GM19455 (cell line): ENCODE measurements at regions not wholly inside any gene's neighbourhood (a gene's known extent, or its start where the extent isn't known, plus 50 kb on each side); places are given as distances from the start of the nearest gene placed in this dataset.
A peak's percentile ranks its signal among the peaks of the same experiment; 100 is the strongest.

Experiments
- ATAC-seq: cut with Tn5 transposase; IDR thresholded peaks from one replicate; pipeline ENCODE4 v1.9.1; 2021; ENCODE audit not compliant: unreplicated experiment

DNA sequence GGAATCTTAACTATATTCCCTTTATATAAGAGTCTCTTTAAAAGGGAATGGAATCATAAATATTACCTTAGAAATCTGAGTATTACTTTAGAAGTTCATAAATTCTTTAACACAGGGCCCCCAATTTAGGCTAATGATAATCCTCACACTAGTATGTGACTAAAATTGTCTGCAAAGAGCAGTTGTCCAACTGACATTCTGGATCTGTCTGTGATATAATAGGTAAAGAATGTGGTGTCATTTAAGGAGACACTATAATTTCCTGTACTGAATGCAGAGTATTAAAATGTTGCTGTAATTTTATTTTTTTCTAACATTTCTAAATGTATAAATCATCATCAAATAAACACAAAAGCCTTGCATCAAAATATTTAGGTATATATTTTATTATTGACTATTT is 128.5 kb upstream of the DST start:
- no peak for ATAC-seq

DNA sequence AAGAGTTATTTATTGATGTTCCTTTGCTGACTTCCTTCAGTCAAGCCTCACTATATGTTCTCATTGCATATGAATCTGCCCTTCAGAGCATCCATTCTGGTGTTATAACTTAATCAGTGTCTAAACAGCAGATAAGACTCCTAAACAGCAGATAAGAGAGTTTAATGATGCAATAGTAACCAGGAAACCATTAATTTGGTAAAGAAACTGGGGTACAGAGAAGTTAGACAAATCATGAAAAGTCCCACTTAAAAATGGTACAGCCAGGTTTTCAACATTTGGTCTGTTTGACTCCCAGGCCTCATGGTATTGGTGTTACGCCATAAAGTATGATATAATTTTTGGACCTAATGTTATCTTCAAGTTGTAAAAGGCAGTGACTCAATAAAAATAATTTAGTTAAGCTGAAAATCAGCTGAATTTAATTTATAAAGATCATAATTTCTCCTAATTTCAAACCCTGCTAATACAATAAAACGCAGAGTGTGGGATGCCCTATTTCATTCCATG is 127.4 kb upstream of the DST start:
- no peak for ATAC-seq

DNA sequence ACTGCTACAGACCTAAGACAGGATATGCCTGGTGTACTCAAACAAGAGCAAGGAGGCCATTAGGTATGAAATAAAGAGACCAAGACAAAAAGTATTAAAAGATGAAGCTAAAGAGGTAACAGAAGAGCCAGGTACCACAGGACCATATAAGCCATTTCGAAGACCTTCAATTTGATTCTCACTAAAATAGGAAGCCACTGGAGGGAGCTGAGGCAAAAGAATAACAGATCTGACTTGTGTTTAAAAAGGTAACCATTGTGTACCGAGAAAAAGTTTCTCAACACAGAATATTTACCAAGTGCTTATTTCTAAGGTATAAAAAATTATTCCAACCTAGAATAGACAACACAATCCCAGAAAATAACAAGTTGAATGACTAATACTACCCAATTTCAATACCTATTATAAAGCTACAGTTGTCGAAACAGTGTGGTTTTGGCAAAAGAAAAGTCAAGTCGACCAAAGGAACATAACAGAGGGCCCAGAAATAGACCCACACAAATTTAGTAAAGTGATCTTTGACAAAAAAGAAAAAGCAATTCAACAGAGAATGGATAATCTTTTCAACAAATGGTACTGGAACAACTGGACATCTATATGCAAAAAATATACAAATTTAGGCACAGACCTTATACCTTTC is 125.3 kb upstream of the DST start:
- ATAC-seq: no peak

DNA sequence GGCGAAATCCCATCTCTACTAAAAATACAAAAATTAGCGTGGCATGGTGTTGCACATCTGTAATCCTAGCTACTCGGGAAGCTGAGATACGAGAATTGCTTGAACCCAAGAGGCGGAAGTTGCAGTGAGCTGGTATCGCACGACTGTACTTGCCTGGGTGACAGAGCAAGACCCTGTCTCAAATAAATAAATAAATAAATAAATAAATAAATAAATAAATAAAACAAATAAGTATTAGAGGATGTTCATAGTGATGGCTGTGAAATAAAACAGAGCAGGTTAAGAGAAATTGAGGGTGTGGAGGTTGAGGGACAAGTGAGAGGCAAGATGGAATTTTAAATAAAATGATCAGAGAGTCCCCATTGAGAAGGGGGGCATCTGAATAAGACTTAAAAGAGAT is 124.7 kb upstream of the DST start:
- ATAC-seq: no peak

DNA sequence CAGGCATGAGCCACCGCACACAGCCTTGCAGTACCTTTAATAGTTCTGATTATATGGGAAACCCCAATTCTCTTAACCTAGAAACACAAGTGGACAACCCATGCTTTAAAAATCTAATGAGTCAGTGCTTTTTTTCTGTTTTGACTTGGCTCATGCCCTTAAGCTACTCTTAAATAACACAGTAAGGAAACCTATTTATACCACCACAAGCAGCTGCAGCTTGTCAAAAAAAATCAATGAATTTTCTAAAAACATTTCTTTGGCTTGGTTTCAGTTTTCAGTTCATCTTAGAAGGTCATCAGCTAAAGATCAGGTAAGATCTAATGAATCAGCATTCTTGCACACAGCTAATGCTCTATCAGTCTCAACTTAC is 124.1 kb upstream of the DST start:
- peak; percentile 71 for ATAC-seq

DNA sequence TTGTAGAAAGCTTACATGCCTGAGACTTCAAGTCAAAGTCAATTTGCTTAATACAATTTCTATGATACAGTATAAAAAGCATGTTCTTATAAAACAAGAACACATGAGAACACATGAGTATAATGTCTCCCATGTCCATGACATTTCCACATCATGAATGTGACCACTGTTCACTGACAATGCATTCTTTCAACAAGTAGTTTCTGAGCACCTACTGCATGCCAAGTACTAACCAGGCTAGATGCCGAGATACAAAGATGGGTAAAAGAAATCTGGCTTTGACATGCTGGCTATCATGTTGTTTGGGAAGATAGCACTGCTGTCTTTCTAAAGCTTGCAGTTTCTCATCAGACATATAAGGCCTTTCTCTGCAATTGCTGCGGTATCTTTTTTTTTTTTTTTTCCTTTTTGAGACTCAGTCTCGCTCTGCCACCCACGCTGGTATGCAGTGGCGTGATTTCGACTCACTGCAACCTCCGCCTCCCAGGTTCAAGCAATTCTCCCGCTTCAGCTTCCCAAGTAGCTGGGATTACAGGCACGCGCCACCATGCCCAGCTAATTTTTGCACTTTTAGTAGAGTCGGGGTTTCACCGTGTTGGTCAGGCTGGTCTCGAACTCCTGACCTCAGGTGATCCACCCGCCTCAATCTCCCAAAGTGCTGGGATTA is 123.6 kb upstream of the DST start:
- ATAC-seq: no peak

DNA sequence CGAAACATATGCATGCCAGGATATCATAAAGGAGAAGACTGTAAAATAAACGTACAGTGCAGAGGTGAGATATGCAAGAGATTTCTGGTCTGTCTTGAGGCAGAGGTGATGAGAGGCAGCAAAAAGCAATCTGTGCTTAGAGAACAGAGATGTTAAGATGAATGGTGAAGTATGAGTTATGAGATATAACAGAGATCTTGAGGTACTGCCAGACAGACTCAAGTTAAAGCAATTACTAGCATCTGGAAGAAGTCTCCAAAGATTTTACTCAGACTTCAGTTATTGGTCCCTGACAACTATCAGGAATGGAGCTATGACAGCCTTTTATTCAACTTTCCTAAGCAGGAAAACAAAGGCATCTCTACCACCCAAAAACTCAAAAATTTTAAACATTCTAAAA is 122.8 kb upstream of the DST start:
- no peak for ATAC-seq

DNA sequence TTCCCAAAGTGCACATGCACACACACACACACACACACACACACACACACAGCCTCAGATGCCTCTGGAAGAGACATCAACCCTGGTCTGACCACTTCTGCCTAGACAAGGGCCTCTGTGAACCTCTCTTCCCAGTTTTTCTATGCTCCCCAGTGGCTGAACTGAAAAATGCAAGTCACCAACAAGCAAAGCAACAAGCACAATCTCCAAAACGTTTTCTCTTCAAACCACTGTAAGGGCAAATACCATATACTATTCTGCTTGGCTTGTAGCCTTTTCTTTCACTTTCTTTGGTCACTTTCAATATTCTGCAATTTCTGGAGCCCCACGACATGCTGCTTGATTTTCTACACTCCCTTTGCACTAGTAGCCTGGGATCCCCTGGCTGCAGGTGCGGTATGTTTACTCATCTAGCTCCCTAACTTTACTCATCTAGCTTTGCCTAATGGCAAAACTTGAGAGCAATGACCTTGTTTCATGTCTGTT is 121.4 kb upstream of the DST start:
- ATAC-seq: peak; percentile 57

DNA sequence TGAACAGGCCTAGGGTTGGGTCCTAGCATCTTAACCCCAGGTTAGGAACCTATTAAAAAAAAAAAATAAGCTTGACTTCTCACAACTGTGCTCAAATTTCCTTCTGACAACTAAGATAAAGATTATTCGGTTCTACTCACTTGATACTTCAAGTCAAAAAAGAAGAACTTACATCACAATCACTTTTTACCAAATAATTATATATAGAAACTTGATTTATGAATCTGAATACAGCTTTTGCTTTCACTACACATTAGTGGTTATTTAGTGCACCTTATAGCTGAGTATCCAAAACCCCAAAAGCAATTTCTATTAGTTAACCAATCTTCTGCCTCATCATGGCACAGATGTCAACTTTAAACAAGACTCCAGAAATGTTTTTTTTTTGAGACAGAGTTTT is 119.0 kb upstream of the DST start:
- ATAC-seq: no peak

DNA sequence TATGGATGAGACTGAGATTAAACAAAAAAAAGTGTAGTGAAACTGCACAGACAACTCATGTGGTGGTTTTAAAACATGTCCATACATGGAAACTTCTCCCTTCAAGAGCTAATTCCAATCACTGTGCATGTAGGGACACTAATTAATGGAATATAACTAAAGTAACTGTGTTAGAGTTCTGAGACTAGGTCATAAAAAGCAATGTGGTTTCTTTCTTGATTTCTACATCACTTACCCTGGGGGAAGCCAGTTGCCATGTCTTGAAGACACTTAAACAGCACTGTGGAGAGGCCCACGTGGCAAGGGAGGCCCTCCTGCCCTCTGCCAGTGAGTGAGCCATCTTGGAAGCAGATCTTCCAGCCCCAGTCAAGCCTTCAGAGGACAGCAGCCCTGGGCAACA is 118.2 kb upstream of the DST start:
- no peak for ATAC-seq

DNA sequence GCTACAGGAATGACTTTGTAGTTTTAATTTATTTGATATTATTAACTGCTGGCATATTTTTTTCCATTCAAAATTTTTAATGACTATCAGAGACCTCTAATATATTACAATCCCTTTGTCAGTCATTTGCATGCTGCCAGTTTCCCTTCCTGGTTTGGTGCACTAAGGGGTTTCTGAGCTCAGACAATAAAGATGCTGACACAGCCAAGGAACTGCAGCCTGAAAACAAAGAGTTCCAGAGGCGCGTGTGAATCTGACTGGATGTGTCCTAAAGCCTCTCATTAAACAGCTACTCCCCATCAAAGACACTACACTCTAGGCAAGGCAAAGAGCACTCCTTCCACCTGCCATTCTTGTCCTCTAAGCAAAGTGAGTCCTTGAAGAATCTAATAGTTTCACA is 116.8 kb upstream of the DST start:
- no peak for ATAC-seq

DNA sequence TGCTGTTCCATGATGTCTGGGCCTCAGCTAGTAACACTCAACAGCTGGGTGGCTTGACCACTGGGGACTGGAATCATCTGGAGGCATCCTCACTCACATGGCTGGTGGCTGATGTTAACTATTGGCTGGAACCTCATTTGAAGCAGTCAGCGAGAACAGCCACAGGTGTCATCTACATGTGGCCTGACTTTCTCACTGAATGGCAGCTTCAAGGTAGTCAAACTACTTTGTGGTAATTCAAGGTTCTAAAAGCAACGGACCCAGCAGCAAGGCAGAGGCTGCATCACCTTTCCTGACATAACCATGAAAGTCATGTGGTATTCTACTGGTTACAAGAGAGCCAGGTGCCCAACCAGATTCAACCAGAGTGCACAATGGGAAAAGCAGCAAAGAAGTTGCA is 115.9 kb upstream of the DST start:
- ATAC-seq: no peak

DNA sequence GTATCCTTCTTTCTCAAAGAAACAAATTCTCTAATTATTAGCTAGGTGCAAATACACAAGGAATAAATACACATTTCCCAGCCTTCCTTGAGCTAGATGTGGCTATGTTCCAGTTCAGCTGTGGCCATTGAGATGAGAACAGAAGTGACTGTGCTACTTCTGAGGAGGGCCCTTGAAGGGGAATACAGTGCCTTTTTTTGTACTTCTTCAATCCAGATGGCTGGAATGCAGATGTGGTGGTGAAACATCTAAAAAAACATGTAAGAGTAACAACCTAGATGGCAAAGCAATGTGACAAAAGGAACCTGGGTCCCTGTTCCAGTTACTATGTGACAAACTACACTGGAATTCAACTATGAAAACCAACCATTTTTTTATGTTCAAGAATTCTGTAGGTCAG is 115.4 kb upstream of the DST start:
- ATAC-seq: no peak

DNA sequence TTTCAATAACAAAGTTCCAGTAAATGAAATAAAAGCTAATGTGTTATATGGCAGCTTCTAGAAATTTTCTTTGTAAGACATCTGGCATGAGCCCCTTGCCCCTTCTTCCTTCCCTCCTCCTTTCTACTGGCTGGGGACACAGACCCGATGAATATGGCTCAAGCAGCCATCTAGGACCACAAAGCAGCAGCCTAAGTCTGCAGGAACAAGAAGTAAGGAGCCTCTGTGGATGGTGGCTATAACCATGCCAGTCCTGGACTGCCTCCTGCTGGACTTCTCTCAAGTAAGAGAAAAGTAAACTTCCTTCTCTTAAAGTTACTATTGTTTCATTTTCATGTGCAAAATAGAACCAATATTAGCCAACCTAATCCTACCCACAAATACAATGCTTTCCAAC is 114.9 kb upstream of the DST start:
- ATAC-seq: peak; percentile 37

DNA sequence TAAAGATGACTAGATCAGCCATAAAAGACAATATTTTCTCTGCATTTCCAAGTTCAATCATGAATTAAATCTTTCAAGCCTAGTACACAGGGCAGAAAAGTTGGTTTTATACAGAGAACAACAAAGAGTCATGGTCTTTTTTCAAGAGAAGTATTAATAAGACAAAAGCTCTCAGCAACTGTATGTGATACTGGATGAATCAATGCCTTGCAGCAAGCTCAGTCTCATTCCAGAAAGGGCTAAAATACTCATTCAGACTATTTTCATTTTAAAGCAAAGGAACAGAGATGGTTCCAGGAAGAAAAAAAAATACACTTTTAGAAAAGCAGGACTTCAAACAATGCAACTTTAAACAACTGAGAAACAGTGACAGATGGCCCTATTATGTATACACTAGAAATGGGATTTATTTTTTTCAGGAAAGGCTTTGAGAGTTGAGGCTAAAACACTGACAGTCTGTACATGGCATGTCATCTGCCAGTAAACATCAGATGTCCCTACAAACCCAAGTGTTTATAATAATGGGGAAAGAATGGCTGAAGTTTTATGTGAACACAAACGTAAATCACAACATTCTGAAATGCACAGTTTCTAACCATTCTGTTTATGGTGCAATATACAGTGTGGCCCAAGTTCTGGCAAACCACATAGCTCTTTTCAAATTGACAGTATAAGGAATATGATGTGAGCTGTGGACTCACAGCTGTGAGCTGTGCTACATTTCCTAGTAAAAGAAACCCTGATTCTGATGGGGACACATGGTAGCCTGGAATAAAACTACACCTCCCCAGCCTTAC is 114.3 kb upstream of the DST start:
- no peak for ATAC-seq

DNA sequence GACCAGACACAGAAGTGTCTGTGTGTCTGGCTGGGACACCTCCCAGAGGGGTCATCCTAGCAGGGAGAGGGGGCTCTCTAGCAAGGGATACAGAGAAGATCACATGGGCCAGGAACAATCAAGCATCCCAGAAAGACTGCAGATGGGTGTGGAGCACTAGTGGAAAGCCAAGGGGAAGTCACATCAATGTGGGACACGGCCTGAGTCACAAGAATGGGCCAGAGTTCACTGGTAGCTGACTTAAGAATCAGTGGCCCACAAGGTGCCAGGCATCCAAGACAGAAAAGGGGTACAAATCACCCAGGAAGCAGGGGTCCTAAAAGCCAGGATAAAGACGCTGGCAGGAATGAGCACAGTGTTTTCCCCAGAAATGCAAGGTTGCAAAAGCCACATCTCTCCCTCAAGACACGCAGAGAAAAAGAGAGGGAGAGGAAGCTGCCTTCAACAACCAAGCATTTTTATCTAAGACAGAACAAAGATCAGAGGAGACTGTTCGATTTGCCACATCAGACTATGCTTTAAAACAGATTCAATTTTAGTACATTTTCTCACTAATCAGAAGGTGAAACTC is 113.6 kb upstream of the DST start:
- no peak for ATAC-seq

DNA sequence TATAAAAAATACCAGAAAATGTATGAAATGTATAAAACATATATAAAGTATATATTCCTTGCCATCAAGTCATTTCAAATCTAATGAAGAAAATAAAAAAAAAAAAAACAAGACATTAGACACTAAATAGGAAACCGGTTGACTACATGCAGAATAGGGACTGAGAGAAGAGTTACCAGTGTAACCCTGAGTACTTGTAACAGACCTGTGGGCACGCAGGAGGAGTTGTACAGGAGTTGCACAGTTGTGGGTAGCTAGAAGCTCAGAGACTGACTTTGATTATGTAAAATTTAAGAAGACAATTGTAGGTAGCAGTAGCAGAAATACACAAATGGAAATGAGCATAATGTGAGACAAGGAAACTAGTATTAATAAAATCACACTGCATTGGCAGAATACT is 112.4 kb upstream of the DST start:
- ATAC-seq: no peak

DNA sequence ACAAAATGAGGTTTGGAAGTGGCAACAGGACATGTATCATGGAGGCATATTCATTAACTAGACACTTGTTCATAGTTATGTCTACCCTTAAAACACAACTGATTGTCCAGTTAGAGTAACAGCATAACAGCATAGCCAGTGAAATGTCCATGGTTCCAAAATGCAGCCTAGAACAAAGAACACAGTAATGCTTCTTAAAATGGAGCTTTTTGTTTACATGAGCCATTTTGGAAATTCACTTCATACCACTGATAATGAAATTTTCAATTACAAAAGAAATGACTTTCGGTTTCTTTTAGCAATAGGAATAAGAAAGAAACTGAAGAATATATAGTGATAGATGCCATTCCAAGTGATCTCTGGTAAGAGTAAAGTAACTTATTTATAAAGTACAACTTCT is 111.1 kb upstream of the DST start:
- no peak for ATAC-seq

DNA sequence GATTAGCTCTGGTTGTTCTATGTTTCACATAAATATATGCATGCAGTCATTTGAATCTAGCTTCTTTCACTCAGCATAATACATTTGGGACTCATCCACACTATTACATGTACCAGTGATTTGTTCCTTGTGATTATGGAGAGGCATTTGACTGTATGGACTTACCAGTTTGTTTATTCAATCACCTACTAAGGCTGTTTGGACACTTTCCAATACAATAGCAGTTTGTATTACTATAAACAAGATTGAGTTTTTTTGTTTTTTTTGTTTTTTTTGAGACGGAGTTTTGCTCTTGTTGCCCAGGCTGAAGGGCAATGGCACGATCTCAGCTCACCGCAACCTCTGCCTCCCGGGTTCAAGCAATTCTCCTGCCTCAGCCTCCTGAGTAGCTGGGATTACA is 109.8 kb upstream of the DST start:
- ATAC-seq: no peak

DNA sequence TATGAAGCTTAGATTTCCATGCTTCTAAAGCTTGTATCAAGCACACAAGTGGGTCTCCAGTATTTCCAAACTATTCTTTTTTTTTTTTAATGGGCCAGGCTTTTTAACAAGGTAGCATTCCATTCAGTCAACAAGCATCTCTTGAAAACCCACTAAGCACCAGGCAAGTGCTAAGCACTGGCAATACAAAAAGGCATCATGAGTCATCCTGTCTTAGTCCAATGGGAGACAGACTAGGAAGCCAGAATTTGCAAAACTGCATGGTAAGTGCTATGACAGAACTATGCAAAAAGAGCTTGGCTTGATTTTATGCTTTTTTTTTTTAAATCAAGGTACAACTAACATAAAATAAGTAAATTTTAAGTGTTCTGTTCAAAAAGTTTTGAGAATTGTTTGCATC is 109.3 kb upstream of the DST start:
- no peak for ATAC-seq

DNA sequence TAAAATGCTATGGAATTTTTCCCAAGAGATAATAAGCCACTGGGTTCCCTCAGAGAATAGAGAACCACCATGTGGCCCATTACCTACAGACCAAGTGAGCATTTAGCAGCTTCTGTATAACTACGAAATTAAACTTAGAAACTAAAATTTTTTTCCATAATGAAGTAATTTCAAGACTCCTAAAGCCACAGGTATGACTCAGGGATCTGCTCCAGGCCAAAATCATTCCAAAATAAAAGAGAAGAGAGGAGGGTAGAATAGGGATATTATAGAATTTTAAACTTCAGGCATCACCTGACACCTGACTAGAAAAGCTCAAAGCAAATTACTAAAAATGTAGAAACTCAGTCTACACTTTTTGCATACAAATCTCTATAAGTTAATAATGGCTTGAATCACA is 108.9 kb upstream of the DST start:
- no peak for ATAC-seq

DNA sequence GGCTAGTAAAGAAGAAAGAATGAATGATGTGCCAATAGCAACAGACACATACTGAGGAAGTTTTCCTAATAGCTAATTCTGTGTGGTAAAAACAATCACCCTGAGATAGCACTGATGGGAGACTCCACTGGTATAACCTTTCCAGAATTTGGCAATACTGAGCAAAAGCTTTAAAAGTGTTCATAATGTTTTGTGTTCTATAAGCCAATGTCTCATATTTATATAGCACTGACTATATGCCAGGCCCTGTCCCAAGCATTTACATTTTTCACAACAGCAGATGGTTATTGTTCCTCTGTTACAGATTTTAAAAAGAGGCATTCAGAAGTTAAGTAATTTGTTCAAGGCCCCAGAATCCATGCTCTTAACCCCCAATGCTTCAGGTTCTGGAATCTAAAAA is 108.0 kb upstream of the DST start:
- no peak for ATAC-seq
